H9 (cell line): ENCODE measurements at regions not wholly inside any gene's neighbourhood (a gene's known extent, or its start where the extent isn't known, plus 50 kb on each side); places are given as distances from the start of the nearest gene placed in this dataset.

Experiments used
- DNase-seq: peaks from one replicate; pipeline ENCODE4 v3.0.0-alpha.2; 2017
- H2AFZ ChIP-seq: one replicate; pipeline ENCODE4 v1.6.1; 2013; ENCODE audit warnings: mild to moderate bottlenecking, low read length, control low read depth, moderate library complexity
- H2AK5ac ChIP-seq: 2 replicates; pipeline ENCODE4 v1.6.1; 2013; ENCODE audit warnings: low read length, control low read depth, mixed read lengths; ENCODE audit not compliant: insufficient read length
- H2BK120ac ChIP-seq: one replicate; pipeline ENCODE4 v1.6.1; 2013; ENCODE audit warnings: low read depth, mild to moderate bottlenecking, low read length, control low read depth, inconsistent platforms; ENCODE audit not compliant: poor library complexity, severe bottlenecking
- H2BK12ac ChIP-seq: 2 replicates; pipeline ENCODE4 v1.6.1; 2013; ENCODE audit warnings: low read length, control low read depth, mixed read lengths, low read depth; ENCODE audit not compliant: insufficient read length
- H2BK15ac ChIP-seq: 2 replicates; pipeline ENCODE4 v1.6.1; 2013; ENCODE audit warnings: low read depth, low read length, control low read depth
- H2BK20ac ChIP-seq: one replicate; pipeline ENCODE4 v1.6.1; 2013; ENCODE audit warnings: low read depth, mild to moderate bottlenecking, low read length, control low read depth, inconsistent platforms; ENCODE audit not compliant: poor library complexity, severe bottlenecking
- H2BK5ac ChIP-seq: 2 replicates; pipeline ENCODE4 v1.6.1; 2013; ENCODE audit warnings: low read length, control low read depth, mixed read lengths; ENCODE audit not compliant: insufficient read length
- H3K14ac ChIP-seq: 2 replicates; pipeline ENCODE4 v1.6.1; 2013; ENCODE audit warnings: low read length, control low read depth; ENCODE audit not compliant: insufficient read depth
- H3K18ac ChIP-seq: 2 replicates; pipeline ENCODE4 v1.6.1; 2013; ENCODE audit warnings: low read depth, mild to moderate bottlenecking, mixed read lengths, low read length, control low read depth; ENCODE audit not compliant: insufficient read length
- H3K23ac ChIP-seq: 2 replicates; pipeline ENCODE4 v1.6.1; 2013; ENCODE audit warnings: low read length, control low read depth, mixed read lengths, low read depth; ENCODE audit not compliant: insufficient read length
- H3K23me2 ChIP-seq: 2 replicates; pipeline ENCODE4 v1.6.1; 2013; ENCODE audit warnings: low read depth, mild to moderate bottlenecking, mixed read lengths, low read length, control low read depth; ENCODE audit not compliant: insufficient read length, poor library complexity, severe bottlenecking
- H3K27ac ChIP-seq: 2 replicates; pipeline ENCODE4 v1.5.1; 2013; ENCODE audit warnings: low read length, control low read depth, mixed read lengths, low read depth; ENCODE audit not compliant: insufficient read length
- H3K27me3 ChIP-seq: 2 replicates; pipeline ENCODE4 v1.6.1; 2013; ENCODE audit warnings: low read length, control low read depth, inconsistent platforms; ENCODE audit not compliant: insufficient read depth
- H3K4ac ChIP-seq: 2 replicates; pipeline ENCODE4 v1.6.1; 2013; ENCODE audit warnings: low read depth, mild to moderate bottlenecking, control low read depth, inconsistent platforms, low read length, moderate library complexity
- H3K4me1 ChIP-seq: 2 replicates; pipeline ENCODE4 v1.6.1; 2013; ENCODE audit warnings: low read length, control low read depth, inconsistent platforms; ENCODE audit not compliant: insufficient read depth
- H3K4me2 ChIP-seq: 2 replicates; pipeline ENCODE4 v1.6.1; 2013; ENCODE audit warnings: low read length, control low read depth, mixed read lengths; ENCODE audit not compliant: insufficient read length, insufficient read depth
- H3K56ac ChIP-seq: 2 replicates; pipeline ENCODE4 v1.6.1; 2013; ENCODE audit warnings: low read depth, mild to moderate bottlenecking, mixed read lengths, low read length, control low read depth; ENCODE audit not compliant: insufficient read length
- H3K79me1 ChIP-seq: 2 replicates; pipeline ENCODE4 v1.6.1; 2013; ENCODE audit warnings: low read depth, mild to moderate bottlenecking, moderate library complexity, low read length, control low read depth, inconsistent platforms; ENCODE audit not compliant: insufficient read depth, poor library complexity, severe bottlenecking
- H3K79me2 ChIP-seq: 2 replicates; pipeline ENCODE4 v1.6.1; 2013; ENCODE audit warnings: low read length, control low read depth, inconsistent platforms; ENCODE audit not compliant: insufficient read depth
- H3K9ac ChIP-seq: 2 replicates; pipeline ENCODE4 v1.6.1; 2013; ENCODE audit warnings: low read length, control low read depth, mixed read lengths; ENCODE audit not compliant: insufficient read length; ENCODE audit errors: extremely low read depth
- H3K9me3 ChIP-seq: one replicate; pipeline ENCODE4 v1.6.1; 2013; ENCODE audit warnings: low read depth, low read length, inconsistent platforms; ENCODE audit not compliant: control insufficient read depth
- H3T11ph ChIP-seq: one replicate; pipeline ENCODE4 v1.6.1; 2013; ENCODE audit warnings: mild to moderate bottlenecking, low read length, control low read depth, inconsistent platforms
- H4K20me1 ChIP-seq: one replicate; pipeline ENCODE4 v1.6.1; 2013; ENCODE audit not compliant: control insufficient read depth, insufficient read length, insufficient read depth
- H4K5ac ChIP-seq: 2 replicates; pipeline ENCODE4 v1.6.1; 2013; ENCODE audit warnings: low read depth, mild to moderate bottlenecking, mixed read lengths, low read length, control low read depth; ENCODE audit not compliant: insufficient read length
- H4K8ac ChIP-seq: replicated peaks from 2 replicates; pipeline ENCODE4 v1.6.1; 2013; ENCODE audit warnings: low read length, control low read depth, mixed read lengths, low read depth; ENCODE audit not compliant: insufficient read length
- H4K91ac ChIP-seq: 2 replicates; pipeline ENCODE4 v1.6.1; 2013; ENCODE audit warnings: low read depth, mild to moderate bottlenecking, moderate library complexity, mixed read lengths, low read length, control low read depth; ENCODE audit not compliant: insufficient read length
- H3K27ac Mint-ChIP-seq, 3 experiments: 2 replicates in 2 of 3; 3 replicates in 1 of 3; pipeline ENCODE4 v1.8.0; 2020 to 2021; ENCODE audit warnings: mixed read lengths in 3 of 3, mild to moderate bottlenecking in 1 of 3, moderate library complexity in 1 of 3
- H3K27me3 Mint-ChIP-seq: 2 replicates; pipeline ENCODE4 v1.8.0; 2021; ENCODE audit warnings: low read depth, mild to moderate bottlenecking, moderate library complexity, mixed read lengths
- H3K36me3 Mint-ChIP-seq, 3 experiments: 2 replicates in 2 of 3; 3 replicates in 1 of 3; pipeline ENCODE4 v1.8.0; 2020 to 2021; ENCODE audit warnings: low read depth in 3 of 3, mixed read lengths in 3 of 3; ENCODE audit not compliant: insufficient read depth in 1 of 3
- H3K4me1 Mint-ChIP-seq, 2 experiments: 2 replicates each; pipeline ENCODE4 v1.8.0; 2020; ENCODE audit warnings: mixed read lengths in 2 of 2
- H3K4me3 Mint-ChIP-seq, 2 experiments: 2 replicates in 1 of 2; 3 replicates in 1 of 2; pipeline ENCODE4 v1.8.0; 2020 to 2021; ENCODE audit warnings: mild to moderate bottlenecking in 2 of 2, mixed read lengths in 2 of 2, moderate library complexity in 1 of 2
- H3K9me3 Mint-ChIP-seq, 2 experiments: 2 replicates in 1 of 2; 3 replicates in 1 of 2; pipeline ENCODE4 v1.8.0; 2020; ENCODE audit warnings: mild to moderate bottlenecking in 2 of 2, mixed read lengths in 2 of 2, moderate library complexity in 1 of 2
- WGBS: extraction: QIAGEN DNeasy Blood & Tissue Kit; methylation state at CpG from one replicate; pipeline ENCODE4 v1.1.7; 2013; ENCODE audit warnings: missing lambda C conversion rate, low lambda C conversion rate, mixed read lengths; ENCODE audit not compliant: insufficient read length; ENCODE audit errors: extremely low coverage; 5-methylcytosine and 5-hydroxymethylcytosine counted together
- TF ChIP-seq, protein P1 (sequence below): fragments of 200-600 bp; sonication (generic); conservative IDR thresholded peaks from 3 replicates; pipeline ENCODE4 v1.8.0; 2021; ENCODE audit warnings: antibody characterized with exemption, mild to moderate bottlenecking

DNA sequence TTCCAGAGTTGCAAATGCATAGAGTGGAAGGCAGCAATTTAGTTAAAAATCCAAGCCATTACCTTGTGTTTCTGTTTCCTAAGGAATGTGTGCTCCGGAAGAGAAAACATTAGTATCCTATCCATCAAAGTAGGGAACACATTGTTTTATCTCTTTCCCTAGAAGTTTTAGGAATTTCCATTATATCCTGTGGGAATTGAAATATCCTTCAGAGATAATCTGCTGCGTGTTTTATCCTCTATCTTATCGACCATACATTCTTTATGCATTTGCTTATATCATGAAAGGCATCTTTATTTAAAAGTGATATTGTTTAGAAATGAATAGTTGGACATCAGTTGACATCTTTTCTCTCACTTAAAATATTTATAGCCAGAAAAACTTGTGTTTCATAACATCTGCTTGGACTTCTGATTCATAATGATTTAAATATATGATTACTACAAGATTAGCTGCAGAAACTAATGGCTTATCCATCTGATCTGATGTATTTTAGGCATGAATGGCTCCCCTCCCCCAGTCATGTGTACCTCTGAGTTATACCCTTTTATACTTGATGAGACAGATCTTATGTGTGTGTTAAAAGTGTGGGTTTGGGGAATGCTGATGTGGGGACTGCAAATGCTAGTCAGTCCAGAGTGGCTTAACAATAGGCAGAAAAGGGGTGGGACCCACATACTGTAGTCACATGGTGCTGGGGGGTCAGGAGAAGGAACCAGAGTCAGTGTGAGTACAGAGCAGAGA is 136.2 kb upstream of the ARHGAP28 start:
- H2BK5ac ChIP-seq, result no peak overlapping the region
- no peak overlapping the region for H4K8ac ChIP-seq
- no peaks in the 10 kb centered on the region for H3K27me3 ChIP-seq
- no peak overlapping the region for H2BK120ac ChIP-seq
- H3K23ac ChIP-seq, result no peak overlapping the region
- no peaks in the 10 kb centered on the region for H3K4me1 ChIP-seq
- H2BK15ac ChIP-seq, result no peak overlapping the region
- H3K4me3 Mint-ChIP-seq, result no peak overlapping the region
- no peak for DNase-seq
- no peak overlapping the region for H3K27ac Mint-ChIP-seq
- H3K4me2 ChIP-seq, result no peak overlapping the region
- H3K56ac ChIP-seq, result no peak overlapping the region
- H3K9me3 Mint-ChIP-seq, result no peaks in the 10 kb centered on the region; a peak in 1 of 5 replicates
- H3K79me2 ChIP-seq, result no peaks in the 10 kb centered on the region
- no peak overlapping the region for H3K9ac ChIP-seq
- no peaks in the 10 kb centered on the region; a peak in 2 of 7 replicates for H3K36me3 Mint-ChIP-seq
- H3K18ac ChIP-seq, result no peak overlapping the region
- H3K27me3 Mint-ChIP-seq, result no peaks in the 10 kb centered on the region; the same call in 1 of the 2 replicates
- TF ChIP-seq, protein P1, sequence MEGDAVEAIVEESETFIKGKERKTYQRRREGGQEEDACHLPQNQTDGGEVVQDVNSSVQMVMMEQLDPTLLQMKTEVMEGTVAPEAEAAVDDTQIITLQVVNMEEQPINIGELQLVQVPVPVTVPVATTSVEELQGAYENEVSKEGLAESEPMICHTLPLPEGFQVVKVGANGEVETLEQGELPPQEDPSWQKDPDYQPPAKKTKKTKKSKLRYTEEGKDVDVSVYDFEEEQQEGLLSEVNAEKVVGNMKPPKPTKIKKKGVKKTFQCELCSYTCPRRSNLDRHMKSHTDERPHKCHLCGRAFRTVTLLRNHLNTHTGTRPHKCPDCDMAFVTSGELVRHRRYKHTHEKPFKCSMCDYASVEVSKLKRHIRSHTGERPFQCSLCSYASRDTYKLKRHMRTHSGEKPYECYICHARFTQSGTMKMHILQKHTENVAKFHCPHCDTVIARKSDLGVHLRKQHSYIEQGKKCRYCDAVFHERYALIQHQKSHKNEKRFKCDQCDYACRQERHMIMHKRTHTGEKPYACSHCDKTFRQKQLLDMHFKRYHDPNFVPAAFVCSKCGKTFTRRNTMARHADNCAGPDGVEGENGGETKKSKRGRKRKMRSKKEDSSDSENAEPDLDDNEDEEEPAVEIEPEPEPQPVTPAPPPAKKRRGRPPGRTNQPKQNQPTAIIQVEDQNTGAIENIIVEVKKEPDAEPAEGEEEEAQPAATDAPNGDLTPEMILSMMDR, result no peak
- H3K23me2 ChIP-seq, result no peaks in the 10 kb centered on the region
- peaks cover 0 to 3% of the 10 kb centered on the region in 2 experiments for H3K4me1 Mint-ChIP-seq
- H3K4ac ChIP-seq, result no peak overlapping the region
- no peaks in the 10 kb centered on the region for H3K79me1 ChIP-seq
- H2BK12ac ChIP-seq, result no peak overlapping the region
- WGBS, result no CpG with 5 or more reads among the region's 3 CpGs
- no peak overlapping the region for H2BK20ac ChIP-seq
- H3K14ac ChIP-seq, result no peak overlapping the region
- no peaks in the 10 kb centered on the region for H3K9me3 ChIP-seq
- no peak overlapping the region for H3K27ac ChIP-seq
- H2AFZ ChIP-seq, result no peak overlapping the region
- no peaks in the 10 kb centered on the region for H4K20me1 ChIP-seq
- no peak overlapping the region for H4K91ac ChIP-seq
- H3T11ph ChIP-seq, result no peak overlapping the region
- H4K5ac ChIP-seq, result no peak overlapping the region
- no peak overlapping the region for H2AK5ac ChIP-seq
